ENCODE measurements at regions not wholly inside any gene's neighbourhood (a gene's known extent, or its start where the extent isn't known, plus 50 kb on each side); places are given as distances from the start of the nearest gene placed in this dataset.

- TF ChIP-seq CTCF (IDR thresholded peaks at IDR 0.05): no peak
- no peak for TF ChIP-seq POLR2A (IDR thresholded peaks at IDR 0.05)
Measured at GRCh38 chr2:12087175-12087574, 340.7 kb downstream of the LPIN1 start.
